ENCODE measurements at regions not wholly inside any gene's neighbourhood (a gene's known extent, or its start where the extent isn't known, plus 50 kb on each side); places are given as distances from the start of the nearest gene placed in this dataset.

GRCh38 chr13:22332416-22332815 is 661.5 kb downstream of the FGF9 start:
- no peak overlapping the region for H3K27ac Mint-ChIP-seq
- DNase-seq (ENCODE audit: low spot score in 2 of 2, unreplicated experiment in 2 of 2): no peak
- H3K4me3 Mint-ChIP-seq: no peak overlapping the region
- H3K9me3 Mint-ChIP-seq: peaks cover 4% of the 10 kb centered on the region
- H3K36me3 Mint-ChIP-seq: no peaks in the 10 kb centered on the region
- H3K27me3 Mint-ChIP-seq (ENCODE audit: low read depth): no peaks in the 10 kb centered on the region
- TF ChIP-seq CTCF (IDR thresholded peaks at IDR 0.05; ENCODE audit: unreplicated experiment): no peak
- no peaks in the 10 kb centered on the region for H3K4me1 Mint-ChIP-seq

GRCh38 chr13:22336460-22336859 is 665.6 kb downstream of the FGF9 start:
- Mint-ChIP-seq H3K9me3 (peaks cover 10% of the 10 kb centered on the region), H3K36me3 (peaks cover 5% of the 10 kb centered on the region), H3K4me3 (no peak overlapping the region), H3K27ac (no peak overlapping the region), H3K4me1 (no peaks in the 10 kb centered on the region), H3K27me3 (ENCODE audit: low read depth) (no peaks in the 10 kb centered on the region)
- TF ChIP-seq CTCF (IDR thresholded peaks at IDR 0.05; ENCODE audit: unreplicated experiment): no peak
- DNase-seq (ENCODE audit: low spot score in 2 of 2, unreplicated experiment in 2 of 2): no peak

DNA sequence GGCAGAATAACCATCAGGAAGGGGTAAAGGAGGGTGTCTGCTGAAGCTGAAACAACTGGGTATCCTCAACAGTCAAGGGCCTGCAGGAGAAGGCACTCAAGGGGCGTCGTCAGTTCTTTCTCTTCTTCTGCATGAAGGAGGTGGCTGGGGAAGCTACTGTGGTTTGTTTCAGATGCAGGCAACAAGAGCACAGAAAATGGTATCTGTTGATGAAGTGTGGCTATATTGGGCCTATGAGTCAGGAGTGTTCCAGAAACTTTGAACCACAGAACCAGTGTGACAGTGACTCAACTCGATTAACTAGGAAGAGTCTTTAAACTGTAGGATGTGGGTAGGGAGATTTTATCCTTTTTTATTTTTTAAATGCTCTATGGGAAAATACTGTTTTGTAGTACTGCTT is 686.3 kb downstream of the FGF9 start:
- no peak for TF ChIP-seq CTCF (IDR thresholded peaks at IDR 0.05; ENCODE audit: unreplicated experiment)
- H3K36me3 Mint-ChIP-seq: peaks cover 8% of the 10 kb centered on the region
- no peaks in the 10 kb centered on the region for H3K4me1 Mint-ChIP-seq
- H3K4me3 Mint-ChIP-seq: no peak overlapping the region
- H3K9me3 Mint-ChIP-seq: peaks cover 16% of the 10 kb centered on the region
- DNase-seq (ENCODE audit: low spot score in 2 of 2, unreplicated experiment in 2 of 2): no peak
- no peak overlapping the region for H3K27ac Mint-ChIP-seq
- H3K27me3 Mint-ChIP-seq (ENCODE audit: low read depth): no peaks in the 10 kb centered on the region

DNA sequence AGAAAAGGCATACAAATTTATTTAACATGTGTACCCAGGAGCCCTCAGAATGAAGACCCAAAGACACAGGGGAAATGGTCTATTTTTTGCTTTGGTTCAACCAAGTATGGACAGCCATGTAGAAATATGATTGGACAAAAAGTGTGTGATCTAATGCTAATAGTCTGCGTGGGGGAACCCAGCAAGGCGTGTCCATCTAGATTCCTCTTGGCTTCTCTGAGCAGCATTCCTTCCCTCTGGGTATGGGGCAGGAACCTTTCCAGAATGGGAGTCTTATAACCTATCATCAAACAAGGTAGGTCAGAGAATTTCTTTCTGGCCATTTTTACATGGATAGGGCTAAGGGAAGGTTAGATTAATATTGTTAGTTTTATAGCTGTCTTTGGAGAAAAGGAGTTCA is 698.2 kb downstream of the FGF9 start:
- H3K27me3 Mint-ChIP-seq (ENCODE audit: low read depth): no peaks in the 10 kb centered on the region
- peak overlapping the region; percentile 85 for H3K27ac Mint-ChIP-seq

GRCh38 chr13:22369840-22370239 is 699.0 kb downstream of the FGF9 start:
- H3K9me3 Mint-ChIP-seq: peaks cover 39% of the 10 kb centered on the region
- DNase-seq (ENCODE audit: low spot score in 2 of 2, unreplicated experiment in 2 of 2): no peak
- H3K36me3 Mint-ChIP-seq: peaks cover 20% of the 10 kb centered on the region
- no peak overlapping the region for H3K4me3 Mint-ChIP-seq
- peaks cover 33% of the 10 kb centered on the region for H3K4me1 Mint-ChIP-seq
- no peak overlapping the region for H3K27ac Mint-ChIP-seq
- no peak for TF ChIP-seq CTCF (IDR thresholded peaks at IDR 0.05; ENCODE audit: unreplicated experiment)
- no peaks in the 10 kb centered on the region for H3K27me3 Mint-ChIP-seq (ENCODE audit: low read depth)

More for the DNA sequence above, 698.2 kb downstream of the FGF9 start:
- TF ChIP-seq CTCF (IDR thresholded peaks at IDR 0.05; ENCODE audit: unreplicated experiment): no peak
- no peak overlapping the region for H3K4me3 Mint-ChIP-seq
- peaks cover 23% of the 10 kb centered on the region for H3K36me3 Mint-ChIP-seq
- DNase-seq (ENCODE audit: low spot score in 2 of 2, unreplicated experiment in 2 of 2): no peak
- H3K9me3 Mint-ChIP-seq: peaks cover 42% of the 10 kb centered on the region
- H3K4me1 Mint-ChIP-seq: peaks cover 33% of the 10 kb centered on the region

DNA sequence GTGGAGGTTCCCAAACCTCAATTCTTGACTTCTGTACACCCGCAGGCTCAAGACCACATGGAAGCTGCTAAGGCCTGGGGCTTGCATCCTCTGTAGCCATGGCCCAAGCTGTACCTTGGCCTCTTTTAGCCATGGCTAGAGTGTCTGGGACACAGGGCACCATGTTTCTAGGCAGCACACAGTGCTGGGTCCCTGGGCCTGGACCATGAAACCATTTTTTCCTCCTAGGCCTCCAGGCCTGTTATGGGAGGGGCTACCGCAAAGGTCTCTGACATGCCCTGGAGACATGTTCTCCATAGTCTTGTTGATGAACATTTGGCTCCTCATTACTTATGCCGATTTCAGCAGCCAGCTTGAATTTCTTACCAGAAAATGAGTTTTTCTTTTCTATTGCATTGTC is 701.4 kb downstream of the FGF9 start:
- no peak for TF ChIP-seq CTCF (IDR thresholded peaks at IDR 0.05; ENCODE audit: unreplicated experiment)
- Mint-ChIP-seq H3K4me1 (peaks cover 25% of the 10 kb centered on the region), H3K27me3 (ENCODE audit: low read depth) (no peaks in the 10 kb centered on the region), H3K9me3 (peaks cover 39% of the 10 kb centered on the region), H3K27ac (no peak overlapping the region), H3K36me3 (peaks cover 18% of the 10 kb centered on the region), H3K4me3 (no peak overlapping the region)
- no peak for DNase-seq (ENCODE audit: low spot score in 2 of 2, unreplicated experiment in 2 of 2)

Measured in mesothelial cell of epicardium (in vitro differentiated cells).